Stomach smooth muscle (tissue), 2 donors: ENCODE measurements at regions not wholly inside any gene's neighbourhood (a gene's known extent, or its start where the extent isn't known, plus 50 kb on each side); places are given as distances from the start of the nearest gene placed in this dataset.

ENCODE experiments used
- H3K27ac ChIP-seq: one replicate; pipeline ENCODE4 v1.7.0; 2013; ENCODE audit warnings: mild to moderate bottlenecking, low read length, inconsistent platforms
- H3K27me3 ChIP-seq, 2 donors: one replicate each; pipeline ENCODE4 v1.7.0; 2013; ENCODE audit warnings: low read length in 2 of 2; ENCODE audit not compliant: insufficient read depth in 2 of 2, control insufficient read depth in 1 of 2
- H3K36me3 ChIP-seq, 2 donors: one replicate each; pipeline ENCODE4 v1.7.0; 2013; ENCODE audit warnings: low read length in 2 of 2; ENCODE audit not compliant: control insufficient read depth in 2 of 2, insufficient read depth in 2 of 2
- H3K4me1 ChIP-seq: one replicate; pipeline ENCODE4 v1.7.0; 2013; ENCODE audit warnings: low read length; ENCODE audit not compliant: control insufficient read depth, insufficient read depth
- H3K4me3 ChIP-seq, 2 donors: one replicate each; pipeline ENCODE4 v1.7.0; 2013; ENCODE audit warnings: low read length in 2 of 2
- H3K9ac ChIP-seq, 2 donors: one replicate each; pipeline ENCODE4 v1.7.0; 2013; ENCODE audit warnings: low read length in 2 of 2, mild to moderate bottlenecking in 1 of 2
- H3K9me3 ChIP-seq, 2 donors: one replicate each; pipeline ENCODE4 v1.7.0; 2013; ENCODE audit warnings: low read length in 2 of 2; ENCODE audit not compliant: control insufficient read depth in 2 of 2
- donor health status: healthy.
- donor health status: Pancreatic carcinoma.

DNA sequence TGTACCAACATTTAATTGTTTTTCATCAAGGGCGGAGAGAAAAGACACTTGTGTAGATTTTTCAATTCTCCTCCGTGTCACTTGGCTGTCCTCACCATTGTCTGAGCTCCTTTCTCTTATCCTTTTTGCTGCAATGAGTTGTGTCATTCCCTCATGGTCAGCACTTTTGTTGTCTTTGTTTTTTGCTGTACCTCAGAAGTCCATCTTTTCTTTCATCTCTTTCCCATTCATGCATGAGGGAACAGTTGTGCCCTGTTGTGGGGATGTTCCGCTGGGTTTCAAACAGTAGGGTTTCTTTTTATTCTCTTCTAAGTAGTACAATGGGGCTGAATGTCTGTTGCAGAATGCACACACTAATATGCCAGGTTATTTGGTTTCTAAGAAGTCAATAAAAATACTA lies 222.6 kb downstream of the TM9SF2 start:
- Histone ChIP-seq H3K27ac (no peak overlapping the region), H3K9me3 (no peaks in the 10 kb centered on the region), H3K4me1 (no peaks in the 10 kb centered on the region), H3K4me3 (no peak overlapping the region), H3K9ac (no peak overlapping the region), H3K36me3 (peaks cover 0 to 3% of the 10 kb centered on the region in 2 donors), H3K27me3 (no peaks in the 10 kb centered on the region)

DNA sequence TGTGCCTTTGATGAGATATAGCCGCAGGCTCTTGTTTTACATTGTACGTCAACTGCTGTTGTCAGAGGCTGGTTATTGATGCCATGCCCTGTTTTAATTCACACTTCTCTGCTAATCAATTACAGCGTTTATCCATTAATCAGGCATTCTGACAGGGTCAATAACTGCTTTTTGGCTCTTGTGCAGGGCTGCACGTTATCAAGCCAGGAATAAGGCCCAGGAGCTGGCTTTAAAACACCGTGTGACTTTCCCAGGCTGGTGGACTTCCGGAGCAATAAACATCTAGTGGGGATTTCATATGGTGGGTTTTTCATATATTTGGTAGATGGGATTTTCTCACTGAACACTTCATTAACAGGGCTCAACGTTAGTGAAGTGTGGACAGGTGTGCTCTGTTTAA lies 221.7 kb downstream of the TM9SF2 start:
- Histone ChIP-seq H3K27me3 (no peaks in the 10 kb centered on the region), H3K36me3 (peaks cover 0 to 3% of the 10 kb centered on the region in 2 donors), H3K27ac (no peak overlapping the region), H3K9me3 (no peaks in the 10 kb centered on the region), H3K9ac (no peak overlapping the region), H3K4me3 (no peak overlapping the region), H3K4me1 (no peaks in the 10 kb centered on the region)

DNA sequence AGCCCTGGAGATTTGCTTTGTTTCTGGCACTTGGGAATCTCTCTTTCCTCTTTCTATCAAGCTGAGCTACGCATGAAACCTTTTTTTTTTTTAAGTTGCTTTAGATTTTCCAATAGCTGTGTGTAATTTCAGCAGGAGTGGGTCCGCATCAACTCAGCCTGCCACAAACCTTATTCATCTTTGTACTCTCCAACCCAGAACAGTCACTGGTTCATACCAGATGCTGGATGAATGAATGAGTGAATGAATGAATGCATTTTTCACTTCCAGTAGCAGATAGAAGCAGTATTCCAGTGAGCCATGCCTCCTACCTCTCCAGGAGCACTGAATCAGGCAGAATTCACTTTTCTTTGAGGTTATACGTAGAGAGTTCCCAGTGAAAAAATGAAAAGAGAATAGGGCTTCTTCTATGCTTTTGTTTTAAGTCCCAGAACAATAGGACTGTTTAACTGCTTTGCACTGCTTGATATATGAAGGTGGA lies 221.1 kb downstream of the TM9SF2 start:
- Histone ChIP-seq H3K9ac (no peak overlapping the region), H3K9me3 (no peaks in the 10 kb centered on the region), H3K27me3 (no peaks in the 10 kb centered on the region), H3K36me3 (peaks cover 0 to 3% of the 10 kb centered on the region in 2 donors), H3K27ac (no peak overlapping the region), H3K4me1 (no peaks in the 10 kb centered on the region), H3K4me3 (no peak overlapping the region)

DNA sequence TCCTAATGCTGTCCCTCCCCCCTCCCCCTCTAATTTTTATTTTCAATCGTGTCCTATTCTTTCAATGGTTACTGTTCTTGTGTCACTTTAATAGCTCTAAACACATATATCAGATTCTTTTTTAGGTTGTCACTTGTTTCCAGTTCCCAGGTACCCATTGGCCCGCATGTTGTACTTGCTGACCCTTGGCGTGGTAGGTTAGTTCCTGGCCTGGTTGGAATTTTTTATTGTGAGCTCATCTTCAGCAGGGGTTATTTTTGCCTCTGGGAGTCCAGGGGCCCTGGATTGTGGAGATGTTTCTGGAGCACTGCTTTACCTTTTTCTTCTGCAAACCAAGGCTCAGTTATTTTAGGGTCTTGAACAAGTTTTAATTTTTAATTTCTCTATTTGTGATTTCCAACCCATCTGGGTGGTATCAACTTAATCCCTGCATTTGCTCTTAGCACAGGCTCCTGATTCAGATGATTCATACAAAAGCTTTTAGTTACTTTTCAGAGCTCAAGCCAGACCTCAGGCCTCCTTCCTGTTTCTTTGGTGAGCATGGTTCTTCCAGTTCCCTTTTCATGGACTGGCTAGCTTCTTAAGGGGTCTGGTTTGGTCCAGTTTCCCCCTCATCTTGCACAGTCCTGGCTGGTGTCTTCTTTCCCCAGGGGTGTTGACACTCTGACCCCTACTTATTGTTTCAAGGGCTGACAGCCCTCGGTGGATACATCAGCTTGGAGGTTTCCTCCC lies 220.5 kb downstream of the TM9SF2 start:
- H3K27me3 ChIP-seq, result no peaks in the 10 kb centered on the region
- H3K9ac ChIP-seq, result no peak overlapping the region
- H3K4me1 ChIP-seq, result no peaks in the 10 kb centered on the region
- no peak overlapping the region for H3K27ac ChIP-seq
- H3K36me3 ChIP-seq, result peaks cover 0 to 3% of the 10 kb centered on the region in 2 donors
- H3K9me3 ChIP-seq, result no peaks in the 10 kb centered on the region
- H3K4me3 ChIP-seq, result no peak overlapping the region

DNA sequence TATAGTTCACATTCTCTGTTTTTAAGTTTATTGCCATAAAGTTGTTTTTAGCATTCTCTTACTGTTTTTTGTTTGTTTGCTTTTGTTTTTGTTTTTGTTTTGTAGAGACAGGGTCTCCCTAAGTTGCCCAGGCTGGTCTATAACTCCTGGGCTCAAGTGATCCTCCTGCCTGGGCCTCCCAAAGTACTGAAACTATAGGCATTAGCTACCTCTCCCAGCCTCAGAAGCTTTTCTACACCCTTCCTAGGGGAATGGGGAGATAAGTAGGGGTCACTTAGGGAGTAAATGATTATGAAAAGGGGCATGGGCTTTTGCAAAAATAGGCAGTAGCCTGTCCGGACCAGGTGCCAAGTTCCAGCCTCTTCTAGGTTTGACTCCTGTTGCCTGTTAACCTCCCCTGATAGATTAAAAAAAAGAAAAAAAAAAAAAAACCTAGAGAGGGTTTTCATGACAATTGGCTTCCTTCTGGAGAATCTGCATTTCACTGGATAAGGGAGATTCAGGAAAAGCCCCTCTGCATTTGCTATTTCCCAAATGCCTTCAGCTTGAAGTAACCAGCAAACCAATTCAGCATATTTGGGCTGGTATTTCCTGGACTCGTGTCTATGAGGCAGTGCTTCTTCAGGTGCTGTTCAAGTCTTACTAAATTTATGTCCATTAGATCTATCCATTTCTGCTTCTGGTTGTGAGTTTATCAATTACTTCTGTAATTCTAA lies 216.8 kb downstream of the TM9SF2 start:
- H3K4me3 ChIP-seq, result no peak overlapping the region

DNA sequence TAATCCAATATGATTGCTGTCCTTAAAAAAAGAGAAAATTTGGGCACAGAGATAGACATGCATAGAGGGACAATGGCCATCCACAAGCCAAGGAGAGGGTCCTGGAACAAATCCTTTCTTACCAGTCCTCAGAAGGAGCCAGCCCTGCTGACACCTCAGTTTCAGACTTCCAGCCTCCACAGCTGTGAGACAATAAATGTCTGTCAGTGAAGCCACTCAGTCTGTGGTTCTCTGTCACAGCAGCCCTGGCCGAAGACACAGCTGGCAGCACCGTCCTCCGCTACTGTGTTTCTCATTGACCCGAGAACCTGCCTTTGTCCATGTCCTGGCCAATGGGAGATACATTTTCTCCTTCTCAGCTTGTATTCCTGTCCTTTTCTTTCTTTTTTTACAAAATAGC lies 207.9 kb downstream of the TM9SF2 start:
- Histone ChIP-seq H3K36me3 (no peaks in the 10 kb centered on the region), H3K9ac (no peak overlapping the region), H3K27ac (no peak overlapping the region), H3K9me3 (no peaks in the 10 kb centered on the region), H3K4me1 (no peaks in the 10 kb centered on the region), H3K27me3 (no peaks in the 10 kb centered on the region), H3K4me3 (no peak overlapping the region)

More for the DNA sequence above, 216.8 kb downstream of the TM9SF2 start:
- Histone ChIP-seq H3K9ac (no peak overlapping the region), H3K36me3 (peaks cover 0 to 3% of the 10 kb centered on the region in 2 donors), H3K9me3 (no peaks in the 10 kb centered on the region), H3K4me1 (no peaks in the 10 kb centered on the region), H3K27ac (no peak overlapping the region), H3K27me3 (no peaks in the 10 kb centered on the region)

DNA sequence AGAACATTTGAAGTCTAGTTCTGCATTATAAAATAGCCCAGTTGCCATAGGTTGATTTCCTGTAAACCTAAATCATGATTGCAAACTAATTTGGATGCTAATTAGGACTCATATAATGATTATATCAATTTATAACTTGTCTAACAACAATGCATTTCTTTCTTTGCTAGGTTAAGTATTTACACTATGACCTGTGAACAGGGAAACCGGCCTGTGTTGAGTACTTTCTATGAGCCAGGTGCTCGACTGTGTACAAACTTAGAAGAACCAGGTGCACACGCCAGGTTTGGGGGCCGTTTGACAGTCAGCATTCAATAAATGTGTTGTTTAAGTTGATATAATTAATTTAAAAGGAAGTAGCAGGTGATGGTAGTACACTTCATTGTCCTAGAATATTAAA lies 203.1 kb downstream of the TM9SF2 start:
- no peak overlapping the region for H3K27ac ChIP-seq
- H3K4me3 ChIP-seq, result no peak overlapping the region
- no peaks in the 10 kb centered on the region for H3K36me3 ChIP-seq
- H3K9ac ChIP-seq, result no peak overlapping the region
- no peaks in the 10 kb centered on the region for H3K4me1 ChIP-seq
- no peaks in the 10 kb centered on the region for H3K9me3 ChIP-seq
- no peaks in the 10 kb centered on the region for H3K27me3 ChIP-seq

DNA sequence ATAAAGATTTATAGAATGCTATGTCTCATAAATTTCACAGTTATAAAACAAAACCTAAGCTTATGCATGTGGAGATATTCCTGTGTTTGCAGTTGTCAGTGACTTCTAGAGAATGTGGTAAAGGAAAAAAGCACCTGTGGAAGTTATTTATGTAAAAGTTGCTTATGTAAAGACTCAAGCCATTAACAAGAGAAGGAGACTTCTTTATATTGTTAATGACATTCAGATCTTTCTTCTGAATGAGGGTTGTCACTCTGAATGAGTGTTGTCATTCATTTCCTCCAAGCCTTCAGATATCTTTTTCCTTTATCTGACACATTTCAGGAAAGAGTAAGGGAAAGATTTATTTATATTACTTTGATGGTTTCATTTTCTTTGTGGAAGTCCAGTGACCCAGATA lies 202.6 kb downstream of the TM9SF2 start:
- Histone ChIP-seq H3K4me1 (no peaks in the 10 kb centered on the region), H3K27me3 (no peaks in the 10 kb centered on the region), H3K36me3 (no peaks in the 10 kb centered on the region), H3K27ac (no peak overlapping the region), H3K4me3 (no peak overlapping the region), H3K9ac (no peak overlapping the region), H3K9me3 (no peaks in the 10 kb centered on the region)

DNA sequence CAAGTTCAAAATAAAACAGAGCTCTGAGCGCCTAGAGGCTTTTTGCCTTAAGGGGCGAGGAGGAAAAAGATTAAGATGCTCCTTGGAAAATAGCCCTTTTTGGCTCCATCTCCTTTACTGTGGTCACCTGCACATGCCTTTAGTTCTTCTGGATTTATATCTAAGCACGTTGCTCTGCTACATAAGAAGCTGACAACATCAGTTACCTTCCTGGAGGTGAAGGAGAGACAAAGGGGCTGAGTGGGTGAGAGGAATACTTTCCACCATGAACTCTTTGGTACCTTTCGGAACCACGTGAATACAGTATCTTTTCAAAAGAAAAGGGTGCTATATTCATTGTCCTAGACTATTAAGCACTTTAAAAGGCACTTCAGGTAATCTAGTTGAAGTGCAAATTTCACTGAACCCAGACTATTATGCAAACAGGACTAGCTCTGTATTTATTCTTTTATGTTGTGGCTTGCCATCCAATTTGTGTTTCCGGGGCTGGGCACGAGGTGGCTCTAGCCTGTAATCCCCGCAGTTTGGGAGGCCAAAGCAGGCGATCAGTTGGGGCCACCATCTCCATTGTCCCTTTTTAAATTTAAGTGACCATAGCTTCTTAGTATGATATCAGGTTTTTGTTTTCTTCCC lies 201.5 kb downstream of the TM9SF2 start:
- Histone ChIP-seq H3K9me3 (no peaks in the 10 kb centered on the region), H3K9ac (no peak overlapping the region), H3K27me3 (no peaks in the 10 kb centered on the region), H3K4me3 (no peak overlapping the region), H3K27ac (no peak overlapping the region), H3K4me1 (no peaks in the 10 kb centered on the region), H3K36me3 (no peaks in the 10 kb centered on the region)

DNA sequence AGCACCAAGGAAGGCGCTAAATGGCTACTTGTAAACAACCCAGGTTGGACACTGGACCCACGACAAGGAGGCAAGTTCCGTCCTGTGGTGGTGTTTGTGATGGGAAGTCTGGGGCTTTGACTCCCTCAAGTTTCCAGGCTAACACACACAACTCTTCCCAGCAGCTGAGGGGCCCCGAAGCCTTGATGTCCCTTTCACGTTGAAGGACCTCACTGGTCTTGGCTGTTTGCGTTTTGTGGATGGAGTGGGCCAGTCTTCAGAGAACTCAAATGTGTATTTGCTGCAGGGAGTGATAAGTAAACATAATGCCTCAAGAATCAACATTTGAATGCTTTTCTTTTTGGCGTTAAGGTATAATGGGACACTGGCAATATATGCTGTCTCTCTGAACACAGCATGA lies 199.2 kb downstream of the TM9SF2 start:
- no peak overlapping the region for H3K27ac ChIP-seq
- H3K27me3 ChIP-seq, result no peaks in the 10 kb centered on the region
- no peaks in the 10 kb centered on the region for H3K4me1 ChIP-seq
- H3K9ac ChIP-seq, result no peak overlapping the region
- no peaks in the 10 kb centered on the region for H3K36me3 ChIP-seq
- H3K4me3 ChIP-seq, result no peak overlapping the region
- no peaks in the 10 kb centered on the region for H3K9me3 ChIP-seq

DNA sequence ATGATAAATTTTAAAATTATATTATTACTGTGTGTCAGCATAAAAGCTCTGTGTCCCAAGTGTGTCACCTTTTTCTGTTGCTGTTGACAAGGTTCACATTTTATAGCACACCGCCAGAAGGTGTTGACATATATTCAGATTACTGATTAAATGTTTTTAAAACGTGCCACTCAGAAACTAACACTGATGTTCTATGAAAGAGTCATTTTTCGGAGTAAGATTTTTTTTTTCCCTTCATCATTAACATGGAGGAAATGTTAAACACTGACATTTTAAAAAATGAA lies 197.5 kb downstream of the TM9SF2 start:
- H3K27me3 ChIP-seq, result no peaks in the 10 kb centered on the region
- no peaks in the 10 kb centered on the region for H3K36me3 ChIP-seq
- H3K9ac ChIP-seq, result no peak overlapping the region
- no peak overlapping the region for H3K27ac ChIP-seq
- H3K4me3 ChIP-seq, result no peak overlapping the region
- H3K9me3 ChIP-seq, result no peaks in the 10 kb centered on the region
- H3K4me1 ChIP-seq, result no peaks in the 10 kb centered on the region
